ENCODE measurements at regions not wholly inside any gene's neighbourhood (a gene's known extent, or its start where the extent isn't known, plus 50 kb on each side); places are given as distances from the start of the nearest gene placed in this dataset.
"Not testable (repeated sequence)": the region's sequence is repeated elsewhere in the genome, so short reads cannot be mapped to it uniquely, and the experiment has no call there.

DNA sequence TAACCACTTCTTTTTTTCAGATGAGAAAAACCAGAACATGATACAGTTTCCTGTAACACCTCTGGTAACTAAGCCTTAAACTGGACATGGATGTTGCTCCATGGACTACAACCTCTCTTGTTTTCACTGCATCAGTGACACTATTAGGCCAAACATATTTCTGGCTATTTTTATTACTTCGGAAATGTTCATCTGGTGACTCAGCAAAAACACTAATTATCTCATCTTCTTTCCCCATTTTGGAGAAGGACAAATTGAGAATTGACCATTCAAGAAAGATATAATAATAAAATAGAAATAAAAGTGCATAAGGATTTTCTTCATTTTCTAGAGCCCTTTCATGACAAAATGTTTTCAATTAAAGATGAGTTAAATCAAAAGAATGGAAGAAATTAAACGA is 361.9 kb upstream of the TECRL start:
- no peak overlapping the region for H3K4me3 ChIP-seq (ENCODE audit: low read depth, low read length)
- DNase-seq (ENCODE audit: low read depth), result no peak
- TF ChIP-seq, protein P1, sequence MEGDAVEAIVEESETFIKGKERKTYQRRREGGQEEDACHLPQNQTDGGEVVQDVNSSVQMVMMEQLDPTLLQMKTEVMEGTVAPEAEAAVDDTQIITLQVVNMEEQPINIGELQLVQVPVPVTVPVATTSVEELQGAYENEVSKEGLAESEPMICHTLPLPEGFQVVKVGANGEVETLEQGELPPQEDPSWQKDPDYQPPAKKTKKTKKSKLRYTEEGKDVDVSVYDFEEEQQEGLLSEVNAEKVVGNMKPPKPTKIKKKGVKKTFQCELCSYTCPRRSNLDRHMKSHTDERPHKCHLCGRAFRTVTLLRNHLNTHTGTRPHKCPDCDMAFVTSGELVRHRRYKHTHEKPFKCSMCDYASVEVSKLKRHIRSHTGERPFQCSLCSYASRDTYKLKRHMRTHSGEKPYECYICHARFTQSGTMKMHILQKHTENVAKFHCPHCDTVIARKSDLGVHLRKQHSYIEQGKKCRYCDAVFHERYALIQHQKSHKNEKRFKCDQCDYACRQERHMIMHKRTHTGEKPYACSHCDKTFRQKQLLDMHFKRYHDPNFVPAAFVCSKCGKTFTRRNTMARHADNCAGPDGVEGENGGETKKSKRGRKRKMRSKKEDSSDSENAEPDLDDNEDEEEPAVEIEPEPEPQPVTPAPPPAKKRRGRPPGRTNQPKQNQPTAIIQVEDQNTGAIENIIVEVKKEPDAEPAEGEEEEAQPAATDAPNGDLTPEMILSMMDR (IDR thresholded peaks at IDR 0.05; ENCODE audit: insufficient read depth, low read length), result no peak

DNA sequence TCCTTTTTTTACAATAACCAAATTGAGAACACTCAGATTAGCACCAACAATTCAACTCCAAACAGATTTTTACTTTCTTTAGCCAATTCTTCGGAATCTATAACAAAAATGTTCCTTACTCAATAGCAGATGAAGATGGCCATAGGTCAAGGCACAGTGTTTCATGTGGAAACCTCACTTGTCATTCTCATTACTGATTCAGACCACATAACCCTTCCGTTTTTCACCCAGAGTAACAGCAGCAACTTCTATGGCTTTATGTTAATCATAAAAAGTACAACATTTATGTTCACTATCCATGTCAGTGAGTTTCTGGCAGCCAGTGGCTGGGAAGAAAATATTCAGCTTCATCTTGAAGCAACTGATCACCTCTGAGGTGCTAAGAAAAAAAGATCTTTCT is 358.3 kb upstream of the TECRL start:
- H3K4me3 ChIP-seq (ENCODE audit: low read depth, low read length), result no peak overlapping the region
- DNase-seq (ENCODE audit: low read depth), result no peak
- TF ChIP-seq, protein P1 (IDR thresholded peaks at IDR 0.05; ENCODE audit: insufficient read depth, low read length), result no peak

DNA sequence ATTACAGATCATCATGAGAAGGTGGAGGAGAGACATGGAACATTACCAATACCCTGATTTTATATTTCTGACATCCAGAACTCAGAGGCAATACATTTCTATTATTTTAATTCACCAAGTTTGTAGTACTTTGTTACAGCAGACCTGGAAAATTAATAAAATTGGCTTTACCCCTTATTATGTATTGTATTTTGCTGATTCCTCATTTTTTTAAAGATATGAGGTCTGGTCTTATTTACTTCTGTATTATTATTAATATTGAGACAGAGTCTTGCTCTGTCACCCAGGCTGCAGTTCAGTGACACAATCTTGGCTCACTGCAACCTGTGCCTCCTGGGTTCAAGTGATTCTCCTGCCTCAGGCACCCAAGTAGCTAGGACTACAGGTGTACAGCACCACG is 357.3 kb upstream of the TECRL start:
- no peak for DNase-seq (ENCODE audit: low read depth)
- no peak overlapping the region for H3K4me3 ChIP-seq (ENCODE audit: low read depth, low read length)
- TF ChIP-seq, protein P1 (IDR thresholded peaks at IDR 0.05; ENCODE audit: insufficient read depth, low read length), result no peak

DNA sequence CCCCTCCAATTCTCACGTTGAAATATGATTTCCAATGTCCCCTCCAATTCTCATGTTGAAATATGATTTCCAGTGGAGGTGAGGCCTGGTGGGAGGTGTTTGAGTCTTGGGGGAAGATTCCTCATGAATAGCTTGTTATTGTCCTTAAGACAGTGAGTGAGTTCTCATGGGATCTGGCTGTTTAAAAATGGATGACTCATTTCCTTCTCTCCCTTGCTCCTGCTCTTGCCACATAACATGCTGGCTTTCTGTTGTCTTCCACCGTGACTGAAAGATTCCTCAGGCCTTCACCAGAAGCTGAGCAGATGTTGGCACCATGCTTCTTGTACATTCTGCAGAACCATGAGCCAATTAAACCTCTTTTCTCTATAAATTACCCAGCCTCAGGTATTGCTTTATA is 346.8 kb upstream of the TECRL start:
- no peak overlapping the region for H3K4me3 ChIP-seq (ENCODE audit: low read depth, low read length)
- TF ChIP-seq, protein P1 (IDR thresholded peaks at IDR 0.05; ENCODE audit: insufficient read depth, low read length), result no peak
- peak; percentile 1 for DNase-seq (ENCODE audit: low read depth)

DNA sequence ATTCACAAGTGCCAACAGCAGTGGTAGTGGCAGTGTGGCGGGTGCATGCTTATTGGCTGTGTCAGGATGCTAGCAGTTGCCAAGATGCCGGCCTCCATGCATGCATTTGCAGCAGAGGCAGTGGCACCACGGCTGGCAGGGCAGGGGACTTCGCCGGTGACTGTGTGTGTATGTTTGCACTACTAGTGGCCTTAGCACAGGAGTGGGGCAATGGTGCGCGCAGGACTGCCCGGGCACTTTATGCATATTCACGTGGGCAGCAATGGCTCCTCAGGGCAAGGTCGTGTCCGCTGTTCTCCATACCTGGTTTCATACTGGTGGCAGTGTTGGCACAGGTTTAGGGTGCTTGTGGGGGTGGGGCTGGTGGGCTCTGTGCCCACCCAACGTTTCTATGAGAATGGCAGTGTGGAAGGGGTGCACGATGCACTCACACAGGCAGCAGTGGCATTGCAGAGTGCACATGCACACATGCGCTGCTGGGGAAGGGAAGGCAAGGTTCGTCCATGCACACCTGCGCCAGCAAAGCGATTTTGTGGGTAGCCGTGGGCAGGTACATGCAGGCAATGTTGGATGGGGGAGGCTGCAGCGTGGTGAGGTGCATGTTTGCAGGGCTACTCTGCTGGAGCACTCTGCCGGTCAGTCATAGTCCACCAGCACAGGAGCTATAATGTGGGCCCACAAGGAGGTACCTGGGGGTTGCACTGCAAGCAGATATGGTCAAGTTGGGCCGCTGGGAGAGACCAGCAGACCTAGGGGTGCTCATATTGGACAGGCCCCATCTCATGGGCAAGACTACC is 338.9 kb upstream of the TECRL start:
- TF ChIP-seq, protein P1 (IDR thresholded peaks at IDR 0.05; ENCODE audit: insufficient read depth, low read length), result no peak
- DNase-seq (ENCODE audit: low read depth), result no peak
- no peak overlapping the region for H3K4me3 ChIP-seq (ENCODE audit: low read depth, low read length)

DNA sequence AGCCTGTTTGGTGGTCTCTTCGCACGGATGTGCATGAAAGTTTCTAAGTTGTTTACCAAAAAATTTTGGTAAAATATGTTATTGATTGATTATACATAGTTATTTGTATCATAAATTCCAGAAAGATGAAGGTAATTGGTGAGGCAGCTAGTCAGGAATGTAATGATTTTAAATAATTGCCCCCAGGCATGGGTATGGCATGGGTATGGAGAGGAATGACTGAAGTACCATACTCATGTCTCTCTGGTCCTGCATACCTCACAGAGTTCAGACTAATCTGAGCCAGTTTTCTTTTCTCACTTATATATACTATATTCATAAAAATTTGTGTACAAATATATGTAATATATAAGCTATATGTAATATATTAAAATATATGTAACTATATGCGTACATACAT is 329.0 kb upstream of the TECRL start:
- no peak overlapping the region for H3K4me3 ChIP-seq (ENCODE audit: low read depth, low read length)
- DNase-seq (ENCODE audit: low read depth), result no peak
- TF ChIP-seq, protein P1 (IDR thresholded peaks at IDR 0.05; ENCODE audit: insufficient read depth, low read length), result no peak

DNA sequence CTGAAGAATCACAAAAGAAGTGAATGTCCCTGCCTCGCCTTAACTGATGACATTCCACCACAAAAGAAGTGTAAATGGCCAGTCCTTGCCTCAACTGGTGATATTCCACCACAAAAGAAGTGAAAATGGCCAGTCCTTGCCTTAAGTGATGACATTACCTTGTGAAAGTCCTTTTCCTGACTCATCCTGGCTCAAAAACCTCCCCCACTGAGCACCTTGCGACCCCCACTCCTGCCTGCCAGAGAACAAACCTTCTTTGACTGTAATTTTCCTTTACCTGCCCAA is 328.5 kb upstream of the TECRL start:
- DNase-seq (ENCODE audit: low read depth); H3K4me3 ChIP-seq (ENCODE audit: low read depth, low read length): not testable (repeated sequence)
